ENCODE measurements at regions not wholly inside any gene's neighbourhood (a gene's known extent, or its start where the extent isn't known, plus 50 kb on each side); places are given as distances from the start of the nearest gene placed in this dataset.
A peak's percentile ranks its signal among the peaks of the same experiment; 100 is the strongest.
"Not testable (repeated sequence)": the region's sequence is repeated elsewhere in the genome, so short reads cannot be mapped to it uniquely, and the experiment has no call there.

GRCh38 chr12:68387338-68387737 is 55.2 kb upstream of the MDM1 start:
- no peak for DNase-seq (ENCODE audit: low spot score)

- DNase-seq (ENCODE audit: low spot score) = no peak
Observed at GRCh38 chr12:68389305-68389704, 57.1 kb upstream of the MDM1 start.

- DNase-seq (ENCODE audit: low spot score) = no peak
Observed at GRCh38 chr12:68391937-68392336, 59.8 kb upstream of the MDM1 start.

- no peak for DNase-seq (ENCODE audit: low spot score)
Observed at GRCh38 chr12:68392376-68392775, 60.2 kb upstream of the MDM1 start.

GRCh38 chr12:68393417-68393816 is 61.3 kb upstream of the MDM1 start:
- DNase-seq (ENCODE audit: low spot score) = no peak

- no peak for DNase-seq (ENCODE audit: low spot score)
Observed at GRCh38 chr12:68397566-68398158, 65.5 kb upstream of the MDM1 start.

- DNase-seq (ENCODE audit: low spot score) = not testable (repeated sequence)
Observed at GRCh38 chr12:68398689-68399088, 66.5 kb upstream of the MDM1 start.

GRCh38 chr12:68400226-68400829 is 68.2 kb upstream of the MDM1 start:
- no peak for DNase-seq (ENCODE audit: low spot score)

GRCh38 chr12:68402422-68402821 is 70.3 kb upstream of the MDM1 start:
- no peak for DNase-seq (ENCODE audit: low spot score)

GRCh38 chr12:68403296-68403695 is 71.1 kb upstream of the MDM1 start:
- no peak for DNase-seq (ENCODE audit: low spot score)

GRCh38 chr12:68403711-68404110 is 71.5 kb upstream of the MDM1 start:
- DNase-seq (ENCODE audit: low spot score) = no peak

GRCh38 chr12:68405343-68405781 is 73.2 kb upstream of the MDM1 start:
- no peak for DNase-seq (ENCODE audit: low spot score)

- DNase-seq (ENCODE audit: low spot score) = peak; percentile 88
Observed at GRCh38 chr12:68406134-68406576, 74.0 kb upstream of the MDM1 start.

- DNase-seq (ENCODE audit: low spot score) = no peak
Observed at GRCh38 chr12:68406911-68407310, 74.7 kb upstream of the MDM1 start.

- DNase-seq (ENCODE audit: low spot score) = no peak
Observed at GRCh38 chr12:68410018-68410660, 78.0 kb upstream of the MDM1 start.

- no peak for DNase-seq (ENCODE audit: low spot score)
Observed at GRCh38 chr12:68411371-68411770, 79.2 kb upstream of the MDM1 start.

GRCh38 chr12:68414988-68415387 is 82.8 kb upstream of the MDM1 start:
- no peak for DNase-seq (ENCODE audit: low spot score)

GRCh38 chr12:68416350-68416749 is 84.2 kb upstream of the MDM1 start:
- no peak for DNase-seq (ENCODE audit: low spot score)

GRCh38 chr12:68416826-68417225 is 84.7 kb upstream of the MDM1 start:
- no peak for DNase-seq (ENCODE audit: low spot score)

GRCh38 chr12:68418137-68418460 is 85.9 kb upstream of the MDM1 start:
- no peak for DNase-seq (ENCODE audit: low spot score)

GRCh38 chr12:68420225-68421010 is 88.3 kb upstream of the MDM1 start:
- DNase-seq (ENCODE audit: low spot score) = peak; percentile 25

- DNase-seq (ENCODE audit: low spot score) = no peak
Observed at GRCh38 chr12:68422159-68422558, 90.0 kb upstream of the MDM1 start.

Data from Ammon's horn (tissue), 1 donor.